ENCODE measurements at regions not wholly inside any gene's neighbourhood (a gene's known extent, or its start where the extent isn't known, plus 50 kb on each side); places are given as distances from the start of the nearest gene placed in this dataset.
"Not testable (repeated sequence)": the region's sequence is repeated elsewhere in the genome, so short reads cannot be mapped to it uniquely, and the experiment has no call there.

- DNase-seq, result no peak
Measured at GRCh38 chr16:79843145-79843544, 242.6 kb upstream of the MAF start.

- no peak for DNase-seq
Measured at GRCh38 chr16:79842197-79842596, 241.7 kb upstream of the MAF start.

GRCh38 chr16:79839466-79840341 lies 239.2 kb upstream of the MAF start:
- no peak for DNase-seq

GRCh38 chr16:79838496-79839259 lies 238.1 kb upstream of the MAF start:
- DNase-seq, result no peak

GRCh38 chr16:79836144-79836543 lies 235.6 kb upstream of the MAF start:
- DNase-seq, result no peak

GRCh38 chr16:79835194-79835593 lies 234.7 kb upstream of the MAF start:
- DNase-seq, result no peak

GRCh38 chr16:79834720-79835119 lies 234.2 kb upstream of the MAF start:
- no peak for DNase-seq

- not testable (repeated sequence) for DNase-seq
Measured at GRCh38 chr16:79834003-79834402, 233.5 kb upstream of the MAF start.

- no peak for DNase-seq
Measured at GRCh38 chr16:79833559-79833958, 233.0 kb upstream of the MAF start.

GRCh38 chr16:79826732-79827475 lies 226.4 kb upstream of the MAF start:
- no peak for DNase-seq

- DNase-seq, result no peak
Measured at GRCh38 chr16:79825002-79825401, 224.5 kb upstream of the MAF start.

GRCh38 chr16:79823639-79824038 lies 223.1 kb upstream of the MAF start:
- no peak for DNase-seq

GRCh38 chr16:79821911-79822310 lies 221.4 kb upstream of the MAF start:
- no peak for DNase-seq

- DNase-seq, result no peak
Measured at GRCh38 chr16:79816081-79816497, 215.6 kb upstream of the MAF start.

GRCh38 chr16:79815049-79815448 lies 214.5 kb upstream of the MAF start:
- no peak for DNase-seq

- no peak for DNase-seq
Measured at GRCh38 chr16:79814124-79814523, 213.6 kb upstream of the MAF start.

- no peak for DNase-seq
Measured at GRCh38 chr16:79811541-79811940, 211.0 kb upstream of the MAF start.

GRCh38 chr16:79810449-79811189 lies 210.1 kb upstream of the MAF start:
- DNase-seq, result no peak

- no peak for DNase-seq
Measured at GRCh38 chr16:79809376-79809775, 208.8 kb upstream of the MAF start.

GRCh38 chr16:79808731-79809130 lies 208.2 kb upstream of the MAF start:
- DNase-seq, result no peak

GRCh38 chr16:79806757-79807156 lies 206.2 kb upstream of the MAF start:
- no peak for DNase-seq

- DNase-seq, result no peak
Measured at GRCh38 chr16:79805621-79806020, 205.1 kb upstream of the MAF start.

GRCh38 chr16:79801646-79802045 lies 201.1 kb upstream of the MAF start:
- no peak for DNase-seq

Data from AML-193 (cell line).